Keratinocyte (primary cell): ENCODE measurements at regions not wholly inside any gene's neighbourhood (a gene's known extent, or its start where the extent isn't known, plus 50 kb on each side); places are given as distances from the start of the nearest gene placed in this dataset.

Experiments used
- DNase-seq: peaks from one replicate; pipeline ENCODE4 v3.0.0-alpha.2; 2011; ENCODE audit warnings: low read depth, missing footprints, low spot score
- FAIRE-seq: peaks from 2 replicates; lab custom pipeline; 2011; peaks lifted over from hg19 to GRCh38; lab: Jason Lieb, UNC
- H2AFZ ChIP-seq: 2 replicates; pipeline ENCODE4 v1.6.0; 2012; ENCODE audit warnings: low read length, control low read depth, inconsistent platforms; ENCODE audit not compliant: control insufficient read depth
- H3K27ac ChIP-seq: 2 replicates; pipeline ENCODE4 v1.5.1; 2011; ENCODE audit warnings: low read length; ENCODE audit not compliant: control insufficient read depth, insufficient read depth
- H3K27me3 ChIP-seq: 3 replicates; pipeline ENCODE4 v1.6.0; 2011; ENCODE audit warnings: low read length; ENCODE audit not compliant: control insufficient read depth, insufficient read depth; ENCODE audit errors: extremely low read depth
- H3K36me3 ChIP-seq, 2 experiments: 2 replicates in 1 of 2; 3 replicates in 1 of 2; pipeline ENCODE4 v1.5.1; 2011; ENCODE audit warnings: low read length in 2 of 2, mild to moderate bottlenecking in 1 of 2; ENCODE audit not compliant: control insufficient read depth in 2 of 2, insufficient read depth in 2 of 2; ENCODE audit errors: extremely low read depth in 1 of 2
- H3K4me1 ChIP-seq: 3 replicates; pipeline ENCODE4 v1.5.1; 2011; ENCODE audit warnings: low read length; ENCODE audit not compliant: control insufficient read depth, insufficient read depth; ENCODE audit errors: extremely low read depth
- H3K4me2 ChIP-seq: 3 replicates; pipeline ENCODE4 v1.6.0; 2011; ENCODE audit warnings: low read depth, low read length; ENCODE audit not compliant: control insufficient read depth, insufficient read depth; ENCODE audit errors: extremely low read depth
- H3K4me3 ChIP-seq, 3 experiments: fragments of 200-600 bp in 1 of 3; sonication (generic) in 1 of 3; 2 replicates in 2 of 3; 3 replicates in 1 of 3; pipeline ENCODE4 v1.5.1; 2011 to 2016; ENCODE audit warnings: low read length in 3 of 3, mild to moderate bottlenecking in 3 of 3, control low read depth in 2 of 3, inconsistent platforms in 1 of 3, low read depth in 1 of 3, mixed read lengths in 1 of 3, mixed run types in 1 of 3, moderate library complexity in 1 of 3; ENCODE audit not compliant: control insufficient read depth in 2 of 3, insufficient read depth in 2 of 3; ENCODE audit errors: extremely low read depth in 1 of 3
- H3K79me2 ChIP-seq: 2 replicates; pipeline ENCODE4 v1.6.0; 2012; ENCODE audit warnings: low read length; ENCODE audit not compliant: control insufficient read depth, insufficient read depth
- H3K9ac ChIP-seq: 3 replicates; pipeline ENCODE4 v1.6.0; 2011; ENCODE audit warnings: low read length; ENCODE audit not compliant: control insufficient read depth, insufficient read depth; ENCODE audit errors: extremely low read depth
- H3K9me1 ChIP-seq: 3 replicates; pipeline ENCODE4 v1.6.0; 2011; ENCODE audit warnings: low read length; ENCODE audit not compliant: control insufficient read depth, insufficient read depth; ENCODE audit errors: extremely low read depth
- H3K9me3 ChIP-seq: 2 replicates; pipeline ENCODE4 v1.5.1; 2012; ENCODE audit warnings: low read depth, low read length; ENCODE audit not compliant: control insufficient read depth
- H4K20me1 ChIP-seq: 3 replicates; pipeline ENCODE4 v1.6.0; 2011; ENCODE audit warnings: low read length; ENCODE audit not compliant: control insufficient read depth, insufficient read depth; ENCODE audit errors: extremely low read depth
- EZH2 ChIP-seq: IDR thresholded peaks from one replicate; pipeline ENCODE4 v1.6.1; 2012; ENCODE audit warnings: inconsistent platforms, mild to moderate bottlenecking, low read length, moderate library complexity
- dilution Hi-C: fragments of 300-500 bp; cut with MboI; formaldehyde crosslinking; loops from one replicate; pipeline ENCODE4 v1.7.0; 2020; ENCODE audit warnings: low sequenced_read_pairs; ENCODE audit not compliant: extremely low pct_ligation_motif_present
- TF ChIP-seq, protein P1 (sequence below), 3 experiments: IDR thresholded peaks in 1 of 3; conservative IDR thresholded peaks in 1 of 3; optimal IDR thresholded peaks in 1 of 3; 2 replicates in 2 of 3; 3 replicates in 1 of 3; pipeline versions ENCODE3 to v1.5.1; 2011; ENCODE audit warnings: low read length in 3 of 3, mild to moderate bottlenecking in 3 of 3, moderate library complexity in 2 of 3, control low read depth in 1 of 3, inconsistent platforms in 1 of 3; ENCODE audit not compliant: insufficient read depth in 2 of 3; ENCODE audit errors: extremely low read depth in 1 of 3

DNA sequence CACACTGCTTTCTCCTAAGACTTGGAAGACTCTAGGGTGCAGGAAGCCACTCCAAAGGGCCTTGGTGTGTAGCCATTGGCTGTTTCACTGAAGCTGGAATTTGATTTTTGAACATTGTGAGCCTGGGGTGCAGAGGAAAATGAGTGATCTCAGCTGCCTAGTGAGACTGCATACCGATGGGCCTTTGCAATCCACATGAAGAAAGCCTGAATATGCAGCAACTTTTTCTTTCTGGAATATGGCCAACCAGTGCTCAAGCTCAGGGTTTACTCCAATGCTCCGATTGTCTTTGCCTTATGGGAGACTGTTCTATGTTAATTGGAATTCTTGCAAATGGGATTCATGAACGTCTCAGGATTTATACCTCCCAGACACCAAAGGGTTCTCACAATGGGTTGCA, 242.6 kb downstream of the DOK5 start:
- FAIRE-seq (no peak), DNase-seq (no peak)
- H2AFZ ChIP-seq = no peak overlapping the region
- H3K9ac ChIP-seq = no peak overlapping the region
- H3K79me2 ChIP-seq = no peaks in the 10 kb centered on the region
- no peaks in the 10 kb centered on the region for H3K9me3 ChIP-seq
- H3K27me3 ChIP-seq = no peaks in the 10 kb centered on the region
- TF ChIP-seq, protein P1, sequence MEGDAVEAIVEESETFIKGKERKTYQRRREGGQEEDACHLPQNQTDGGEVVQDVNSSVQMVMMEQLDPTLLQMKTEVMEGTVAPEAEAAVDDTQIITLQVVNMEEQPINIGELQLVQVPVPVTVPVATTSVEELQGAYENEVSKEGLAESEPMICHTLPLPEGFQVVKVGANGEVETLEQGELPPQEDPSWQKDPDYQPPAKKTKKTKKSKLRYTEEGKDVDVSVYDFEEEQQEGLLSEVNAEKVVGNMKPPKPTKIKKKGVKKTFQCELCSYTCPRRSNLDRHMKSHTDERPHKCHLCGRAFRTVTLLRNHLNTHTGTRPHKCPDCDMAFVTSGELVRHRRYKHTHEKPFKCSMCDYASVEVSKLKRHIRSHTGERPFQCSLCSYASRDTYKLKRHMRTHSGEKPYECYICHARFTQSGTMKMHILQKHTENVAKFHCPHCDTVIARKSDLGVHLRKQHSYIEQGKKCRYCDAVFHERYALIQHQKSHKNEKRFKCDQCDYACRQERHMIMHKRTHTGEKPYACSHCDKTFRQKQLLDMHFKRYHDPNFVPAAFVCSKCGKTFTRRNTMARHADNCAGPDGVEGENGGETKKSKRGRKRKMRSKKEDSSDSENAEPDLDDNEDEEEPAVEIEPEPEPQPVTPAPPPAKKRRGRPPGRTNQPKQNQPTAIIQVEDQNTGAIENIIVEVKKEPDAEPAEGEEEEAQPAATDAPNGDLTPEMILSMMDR (optimal IDR thresholded peaks at IDR 0.05 in 1 of 3, IDR thresholded peaks at IDR 0.05 in 1 of 3, conservative IDR thresholded peaks at IDR 0.05 in 1 of 3; ENCODE audit: extremely low read depth in 1 of 3, insufficient read depth in 2 of 3, low read length in 3 of 3) = no peak
- no peak for TF ChIP-seq EZH2
- no peak overlapping the region for H3K4me2 ChIP-seq
- H3K27ac ChIP-seq = no peak overlapping the region
- no peaks in the 10 kb centered on the region for H3K36me3 ChIP-seq
- H3K4me1 ChIP-seq = no peaks in the 10 kb centered on the region
- H3K4me3 ChIP-seq = no peak overlapping the region
- dilution Hi-C loops = no loop called here
- H3K9me1 ChIP-seq = no peaks in the 10 kb centered on the region
- H4K20me1 ChIP-seq = no peaks in the 10 kb centered on the region

DNA sequence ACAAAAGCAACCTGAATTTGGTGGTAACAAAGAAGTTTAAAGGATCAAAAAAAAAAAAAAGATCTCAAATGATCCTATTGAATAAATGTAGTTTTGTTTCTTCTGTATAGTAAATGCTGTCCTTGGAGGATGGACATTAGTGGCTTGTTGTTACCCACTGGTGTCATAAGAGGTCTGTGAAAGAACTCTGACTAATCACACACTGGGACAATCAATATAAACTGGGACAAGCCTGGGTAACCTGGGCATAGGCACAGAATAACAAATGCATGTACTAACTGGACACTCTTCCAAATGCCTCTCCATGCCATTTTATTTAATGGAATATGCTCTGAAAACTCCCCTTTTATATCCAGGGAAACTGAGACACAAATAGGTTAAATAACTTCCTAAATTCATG, 241.4 kb downstream of the DOK5 start:
- Histone ChIP-seq H3K4me3 (no peak overlapping the region), H3K4me2 (no peak overlapping the region), H3K9me1 (no peaks in the 10 kb centered on the region), H4K20me1 (no peaks in the 10 kb centered on the region), H3K27me3 (no peaks in the 10 kb centered on the region), H3K4me1 (no peaks in the 10 kb centered on the region), H3K27ac (no peak overlapping the region), H2AFZ (no peak overlapping the region), H3K9ac (no peak overlapping the region), H3K79me2 (no peaks in the 10 kb centered on the region), H3K36me3 (no peaks in the 10 kb centered on the region), H3K9me3 (no peaks in the 10 kb centered on the region)
- DNase-seq = no peak
- TF ChIP-seq, protein P1 (optimal IDR thresholded peaks at IDR 0.05 in 1 of 3, IDR thresholded peaks at IDR 0.05 in 1 of 3, conservative IDR thresholded peaks at IDR 0.05 in 1 of 3; ENCODE audit: extremely low read depth in 1 of 3, insufficient read depth in 2 of 3, low read length in 3 of 3) = no peak
- TF ChIP-seq EZH2 = no peak
- dilution Hi-C loops = no loop called here
- no peak for FAIRE-seq
